Hematopoietic multipotent progenitor cell (in vitro differentiated cells): ENCODE measurements at regions not wholly inside any gene's neighbourhood (a gene's known extent, or its start where the extent isn't known, plus 50 kb on each side); places are given as distances from the start of the nearest gene placed in this dataset.

Experiments
- DNase-seq, 3 donors: peaks; one replicate each; pipeline ENCODE4 v3.0.0-alpha.2; 2011 to 2015; ENCODE audit warnings: low read depth in 2 of 3, low spot score in 2 of 3

- no peak for DNase-seq
Observed at GRCh38 chr2:236739663-236740062, 170.0 kb downstream of the ACKR3 start.

- DNase-seq: no peak
Observed at GRCh38 chr2:236740506-236740905, 170.9 kb downstream of the ACKR3 start.

GRCh38 chr2:236743039-236743920 lies 173.7 kb downstream of the ACKR3 start:
- no peak for DNase-seq

GRCh38 chr2:236743921-236744280 lies 174.3 kb downstream of the ACKR3 start:
- no peak for DNase-seq

- DNase-seq: no peak
Observed at GRCh38 chr2:236744281-236744705, 174.7 kb downstream of the ACKR3 start.

GRCh38 chr2:236744716-236745115 lies 175.1 kb downstream of the ACKR3 start:
- no peak for DNase-seq

- no peak for DNase-seq
Observed at GRCh38 chr2:236745420-236746210, 176.0 kb downstream of the ACKR3 start.

- DNase-seq: no peak
Observed at GRCh38 chr2:236746833-236747232, 177.2 kb downstream of the ACKR3 start.

GRCh38 chr2:236747426-236747825 lies 177.8 kb downstream of the ACKR3 start:
- no peak for DNase-seq

GRCh38 chr2:236747925-236748324 lies 178.3 kb downstream of the ACKR3 start:
- no peak for DNase-seq

GRCh38 chr2:236748385-236748784 lies 178.8 kb downstream of the ACKR3 start:
- no peak for DNase-seq

- DNase-seq: no peak
Observed at GRCh38 chr2:236748801-236749200, 179.2 kb downstream of the ACKR3 start.

GRCh38 chr2:236749346-236749745 lies 179.7 kb downstream of the ACKR3 start:
- DNase-seq: no peak

- no peak for DNase-seq
Observed at GRCh38 chr2:236752096-236752495, 182.5 kb downstream of the ACKR3 start.

GRCh38 chr2:236753606-236754270 lies 184.1 kb downstream of the ACKR3 start:
- DNase-seq: no peak

GRCh38 chr2:236754271-236754944 lies 184.8 kb downstream of the ACKR3 start:
- no peak for DNase-seq

GRCh38 chr2:236755278-236755840 lies 185.7 kb downstream of the ACKR3 start:
- DNase-seq: no peak

- no peak for DNase-seq
Observed at GRCh38 chr2:236758406-236758805, 188.8 kb downstream of the ACKR3 start.

GRCh38 chr2:236760246-236760645 lies 190.6 kb downstream of the ACKR3 start:
- no peak for DNase-seq

- no peak for DNase-seq
Observed at GRCh38 chr2:236761358-236761757, 191.7 kb downstream of the ACKR3 start.
